ENCODE measurements at regions not wholly inside any gene's neighbourhood (a gene's known extent, or its start where the extent isn't known, plus 50 kb on each side); places are given as distances from the start of the nearest gene placed in this dataset.
A peak's percentile ranks its signal among the peaks of the same experiment; 100 is the strongest.

- H3K36me3 ChIP-seq (ENCODE audit: control insufficient read depth in 4 of 4, insufficient read depth in 4 of 4, low read length in 4 of 4) = no peaks in the 10 kb centered on the region
- WGBS, 2 donors = 74 to 87% methylated on average over 2 of the region's 2 CpGs
- ATAC-seq (ENCODE audit: insufficient read depth, low FRiP score) (no peak), DNase-seq (peak; percentile 6 to 11 (median 7))
- H3K4me3 ChIP-seq = no peak overlapping the region
- no peaks in the 10 kb centered on the region for H3K9me3 ChIP-seq (ENCODE audit: control insufficient read depth in 4 of 4, insufficient read depth in 3 of 4, low read length in 3 of 4)
- no peak for TF ChIP-seq CTCF (IDR thresholded peaks at IDR 0.05; ENCODE audit: control extremely low read depth, extremely low read depth)
- H3K27ac ChIP-seq (ENCODE audit: low read depth in 1 of 2, low read length in 1 of 2) = no peak overlapping the region
- H3K4me1 ChIP-seq (ENCODE audit: control insufficient read depth in 5 of 5, insufficient read depth in 5 of 5, low read length in 5 of 5) = no peaks in the 10 kb centered on the region
- no peak overlapping the region for H3K9ac ChIP-seq (ENCODE audit: insufficient read depth in 1 of 2, low read length in 2 of 2)
- H3K27me3 ChIP-seq (ENCODE audit: control insufficient read depth in 3 of 3, insufficient read depth in 3 of 3, low read length in 2 of 3) = no peaks in the 10 kb centered on the region
Measured at GRCh38 chr18:28411806-28412205, 234.9 kb upstream of the CDH2 start.

- no peak for ATAC-seq (ENCODE audit: insufficient read depth, low FRiP score)
Measured at GRCh38 chr18:28409811-28410210, 232.9 kb upstream of the CDH2 start.

GRCh38 chr18:28408528-28408927 lies 231.6 kb upstream of the CDH2 start:
- no peak for ATAC-seq (ENCODE audit: insufficient read depth, low FRiP score)
- H3K9ac ChIP-seq (ENCODE audit: insufficient read depth in 1 of 2, low read length in 2 of 2) = no peak overlapping the region
- no peak for DNase-seq
- H3K27ac ChIP-seq (ENCODE audit: low read depth in 1 of 2, low read length in 1 of 2) = no peak overlapping the region
- TF ChIP-seq CTCF (IDR thresholded peaks at IDR 0.05; ENCODE audit: control extremely low read depth, extremely low read depth) = no peak
- no peaks in the 10 kb centered on the region for H3K36me3 ChIP-seq (ENCODE audit: control insufficient read depth in 4 of 4, insufficient read depth in 4 of 4, low read length in 4 of 4)
- H3K4me3 ChIP-seq = no peak overlapping the region
- no peaks in the 10 kb centered on the region for H3K4me1 ChIP-seq (ENCODE audit: control insufficient read depth in 5 of 5, insufficient read depth in 5 of 5, low read length in 5 of 5)
- 63 to 69% methylated on average over 2 of the region's 2 CpGs for WGBS, 2 donors
- no peaks in the 10 kb centered on the region for H3K27me3 ChIP-seq (ENCODE audit: control insufficient read depth in 3 of 3, insufficient read depth in 3 of 3, low read length in 2 of 3)
- no peaks in the 10 kb centered on the region for H3K9me3 ChIP-seq (ENCODE audit: control insufficient read depth in 4 of 4, insufficient read depth in 3 of 4, low read length in 3 of 4)

More at GRCh38 chr18:28409811-28410210, 232.9 kb upstream of the CDH2 start:
- no peak for DNase-seq
- Histone ChIP-seq H3K9me3 (ENCODE audit: control insufficient read depth in 4 of 4, insufficient read depth in 3 of 4, low read length in 3 of 4) (no peaks in the 10 kb centered on the region), H3K9ac (ENCODE audit: insufficient read depth in 1 of 2, low read length in 2 of 2) (no peak overlapping the region), H3K27me3 (ENCODE audit: control insufficient read depth in 3 of 3, insufficient read depth in 3 of 3, low read length in 2 of 3) (no peaks in the 10 kb centered on the region), H3K27ac (ENCODE audit: low read depth in 1 of 2, low read length in 1 of 2) (no peak overlapping the region), H3K4me1 (ENCODE audit: control insufficient read depth in 5 of 5, insufficient read depth in 5 of 5, low read length in 5 of 5) (no peaks in the 10 kb centered on the region), H3K4me3 (no peak overlapping the region), H3K36me3 (ENCODE audit: control insufficient read depth in 4 of 4, insufficient read depth in 4 of 4, low read length in 4 of 4) (no peaks in the 10 kb centered on the region)
- no peak for TF ChIP-seq CTCF (IDR thresholded peaks at IDR 0.05; ENCODE audit: control extremely low read depth, extremely low read depth)
- 85 to 97% methylated on average over 1 of the region's 1 CpG for WGBS, 2 donors

- no peaks in the 10 kb centered on the region for H3K27me3 ChIP-seq (ENCODE audit: control insufficient read depth in 3 of 3, insufficient read depth in 3 of 3, low read length in 2 of 3)
- H3K9ac ChIP-seq (ENCODE audit: insufficient read depth in 1 of 2, low read length in 2 of 2) = no peak overlapping the region
- no peak for TF ChIP-seq CTCF (IDR thresholded peaks at IDR 0.05; ENCODE audit: control extremely low read depth, extremely low read depth)
- ATAC-seq (ENCODE audit: insufficient read depth, low FRiP score) = no peak
- no peak overlapping the region for H3K27ac ChIP-seq (ENCODE audit: low read depth in 1 of 2, low read length in 1 of 2)
- H3K4me1 ChIP-seq (ENCODE audit: control insufficient read depth in 5 of 5, insufficient read depth in 5 of 5, low read length in 5 of 5) = no peaks in the 10 kb centered on the region
- no peak overlapping the region for H3K4me3 ChIP-seq
- WGBS, 2 donors = 71 to 80% methylated on average over 1 of the region's 1 CpG
- H3K36me3 ChIP-seq (ENCODE audit: control insufficient read depth in 4 of 4, insufficient read depth in 4 of 4, low read length in 4 of 4) = no peaks in the 10 kb centered on the region
- H3K9me3 ChIP-seq (ENCODE audit: control insufficient read depth in 4 of 4, insufficient read depth in 3 of 4, low read length in 3 of 4) = no peaks in the 10 kb centered on the region
- DNase-seq = no peak
Measured at GRCh38 chr18:28407681-28408080, 230.8 kb upstream of the CDH2 start.

Data from lung (tissue), 11 donors.